HEK293 (cell line): ENCODE measurements at regions not wholly inside any gene's neighbourhood (a gene's known extent, or its start where the extent isn't known, plus 50 kb on each side); places are given as distances from the start of the nearest gene placed in this dataset.

Source experiments
- CTCF ChIA-PET: fragments of 350-600 bp; formaldehyde crosslinking; extraction: SDS; loops from one replicate; lab custom pipeline; 2021; ENCODE audit warnings: antibody characterized with exemption; lab: Yijun Ruan, JAX
- POLR2A ChIA-PET: fragments of 300-600 bp; formaldehyde crosslinking; extraction: SDS; loops from one replicate; lab custom pipeline; 2020; ENCODE audit warnings: antibody characterized with exemption, inconsistent platforms; lab: Yijun Ruan, JAX
- H3K27ac ChIP-seq: fragments of 200-500 bp; sonication (Bioruptor generic); 2 replicates; pipeline ENCODE4 v1.5.1; 2014; ENCODE audit warnings: low read depth, low read length, control low read depth, inconsistent platforms; ENCODE audit errors: extremely low read depth
- H3K36me3 ChIP-seq, 2 experiments: fragments of 200-500 bp in 1 of 2; sonication (Bioruptor generic) in 1 of 2; 1 replicate in 1 of 2; 2 replicates in 1 of 2; pipeline ENCODE4 v1.5.1; 2014 to 2017; ENCODE audit warnings: inconsistent platforms in 2 of 2, low read length in 2 of 2; ENCODE audit not compliant: control insufficient read depth in 2 of 2, insufficient read depth in 1 of 2
- H3K4me1 ChIP-seq: fragments of 200-500 bp; sonication (Bioruptor generic); 2 replicates; pipeline ENCODE4 v1.5.1; 2014; ENCODE audit warnings: mild to moderate bottlenecking, low read length, inconsistent platforms; ENCODE audit not compliant: control insufficient read depth, insufficient read depth
- H3K4me3 ChIP-seq: 2 replicates; pipeline ENCODE4 v1.5.1; 2011; ENCODE audit warnings: low read depth, mild to moderate bottlenecking, control low read depth, low read length, moderate library complexity
- H3K9me3 ChIP-seq: fragments of 200-500 bp; sonication (Bioruptor generic); 2 replicates; pipeline ENCODE4 v1.5.1; 2014; ENCODE audit warnings: low read depth, low read length, inconsistent platforms; ENCODE audit not compliant: control insufficient read depth, insufficient read depth
- GFI1B ChIP-seq: fragments of 450-650 bp; formaldehyde crosslinking; IDR thresholded peaks from 2 replicates; pipeline ENCODE4 v1.5.1; 2016; ENCODE audit warnings: missing biosample characterization, missing genetic modification characterization
- GLIS2 ChIP-seq: fragments of 450-650 bp; formaldehyde crosslinking; IDR thresholded peaks from 2 replicates; pipeline ENCODE4 v1.5.1; 2016; ENCODE audit warnings: missing biosample characterization, missing genetic modification characterization
- MZF1 ChIP-seq: fragments of 450-650 bp; formaldehyde crosslinking; IDR thresholded peaks from 2 replicates; pipeline ENCODE4 v1.5.1; 2017; ENCODE audit warnings: missing biosample characterization, missing genetic modification characterization, borderline replicate concordance
- OSR2 ChIP-seq: fragments of 450-650 bp; formaldehyde crosslinking; IDR thresholded peaks from 2 replicates; pipeline ENCODE4 v1.5.1; 2016; ENCODE audit warnings: missing biosample characterization, missing genetic modification characterization
- SALL2 ChIP-seq: fragments of 450-650 bp; formaldehyde crosslinking; IDR thresholded peaks from 2 replicates; pipeline ENCODE4 v1.5.0; 2017; ENCODE audit warnings: missing biosample characterization, mild to moderate bottlenecking, missing genetic modification characterization, borderline replicate concordance
- SCRT2 ChIP-seq: fragments of 450-650 bp; formaldehyde crosslinking; IDR thresholded peaks from 2 replicates; pipeline ENCODE4 v1.5.1; 2016; ENCODE audit warnings: missing biosample characterization, missing genetic modification characterization
- SP3 ChIP-seq: fragments of 450-650 bp; formaldehyde crosslinking; IDR thresholded peaks from 2 replicates; pipeline ENCODE4 v1.5.1; 2016; ENCODE audit warnings: missing biosample characterization, missing genetic modification characterization
- ZBTB1 ChIP-seq: fragments of 450-650 bp; formaldehyde crosslinking; IDR thresholded peaks from 2 replicates; pipeline ENCODE4 v1.5.1; 2016; ENCODE audit warnings: missing biosample characterization, missing genetic modification characterization
- ZIC2 ChIP-seq: fragments of 450-650 bp; formaldehyde crosslinking; IDR thresholded peaks from 2 replicates; pipeline ENCODE4 v1.5.1; 2016; ENCODE audit warnings: missing biosample characterization, missing genetic modification characterization
- ZNF184 ChIP-seq: fragments of 450-650 bp; IDR thresholded peaks from 2 replicates; pipeline ENCODE4 v1.5.1; 2018; ENCODE audit warnings: missing biosample characterization, mild to moderate bottlenecking, missing genetic modification characterization
- ZNF202 ChIP-seq: fragments of 450-650 bp; formaldehyde crosslinking; IDR thresholded peaks from 2 replicates; pipeline ENCODE4 v1.5.1; 2016; ENCODE audit warnings: missing biosample characterization, missing genetic modification characterization, borderline replicate concordance
- ZNF239 ChIP-seq: fragments of 450-650 bp; formaldehyde crosslinking; IDR thresholded peaks from 2 replicates; pipeline ENCODE4 v1.5.1; 2016; ENCODE audit warnings: missing biosample characterization, missing genetic modification characterization
- ZNF324 ChIP-seq: fragments of 450-650 bp; formaldehyde crosslinking; IDR thresholded peaks from 2 replicates; pipeline ENCODE4 v1.5.1; 2016; ENCODE audit warnings: missing biosample characterization, missing genetic modification characterization
- ZNF350 ChIP-seq: fragments of 450-650 bp; formaldehyde crosslinking; IDR thresholded peaks from 2 replicates; pipeline ENCODE4 v1.5.0; 2017; ENCODE audit warnings: missing biosample characterization, mild to moderate bottlenecking, missing genetic modification characterization
- ZNF473 ChIP-seq: fragments of 450-650 bp; formaldehyde crosslinking; IDR thresholded peaks from 2 replicates; pipeline ENCODE4 v1.5.1; 2017; ENCODE audit warnings: missing biosample characterization, missing genetic modification characterization
- ZNF621 ChIP-seq: fragments of 450-650 bp; formaldehyde crosslinking; IDR thresholded peaks from 2 replicates; pipeline ENCODE4 v1.5.1; 2017; ENCODE audit warnings: missing biosample characterization, missing genetic modification characterization
- ZNF654 ChIP-seq: fragments of 450-650 bp; formaldehyde crosslinking; IDR thresholded peaks from 2 replicates; pipeline ENCODE4 v1.5.1; 2016; ENCODE audit warnings: low read depth, missing biosample characterization, missing genetic modification characterization
- ZNF701 ChIP-seq: fragments of 450-650 bp; formaldehyde crosslinking; IDR thresholded peaks from 2 replicates; pipeline ENCODE4 v1.5.1; 2016; ENCODE audit warnings: missing biosample characterization, missing genetic modification characterization
- ZNF792 ChIP-seq: fragments of 450-650 bp; formaldehyde crosslinking; IDR thresholded peaks from 2 replicates; pipeline ENCODE4 v1.5.1; 2016; ENCODE audit warnings: missing biosample characterization, missing genetic modification characterization
- ZNF830 ChIP-seq: fragments of 450-650 bp; IDR thresholded peaks from 2 replicates; pipeline ENCODE4 v1.5.0; 2018; ENCODE audit warnings: missing biosample characterization, missing genetic modification characterization, low read depth, mild to moderate bottlenecking, moderate library complexity
- TF ChIP-seq, protein P1 (sequence below): fragments of 450-650 bp; formaldehyde crosslinking; IDR thresholded peaks from 2 replicates; pipeline ENCODE4 v1.5.1; 2016; ENCODE audit warnings: missing biosample characterization, missing genetic modification characterization, borderline replicate concordance
- TF ChIP-seq, protein P2 (sequence below): fragments of 450-650 bp; formaldehyde crosslinking; IDR thresholded peaks from 2 replicates; pipeline ENCODE4 v1.5.1; 2016; ENCODE audit warnings: missing biosample characterization, missing genetic modification characterization
- TF ChIP-seq, protein P3 (sequence below): fragments of 450-650 bp; formaldehyde crosslinking; IDR thresholded peaks from 2 replicates; pipeline ENCODE4 v1.5.1; 2017; ENCODE audit warnings: missing biosample characterization, missing genetic modification characterization

GRCh38 chr10:31142026-31142425, 110.4 kb upstream of the ZNF438 start (continued):
- TF ChIP-seq, protein P1, sequence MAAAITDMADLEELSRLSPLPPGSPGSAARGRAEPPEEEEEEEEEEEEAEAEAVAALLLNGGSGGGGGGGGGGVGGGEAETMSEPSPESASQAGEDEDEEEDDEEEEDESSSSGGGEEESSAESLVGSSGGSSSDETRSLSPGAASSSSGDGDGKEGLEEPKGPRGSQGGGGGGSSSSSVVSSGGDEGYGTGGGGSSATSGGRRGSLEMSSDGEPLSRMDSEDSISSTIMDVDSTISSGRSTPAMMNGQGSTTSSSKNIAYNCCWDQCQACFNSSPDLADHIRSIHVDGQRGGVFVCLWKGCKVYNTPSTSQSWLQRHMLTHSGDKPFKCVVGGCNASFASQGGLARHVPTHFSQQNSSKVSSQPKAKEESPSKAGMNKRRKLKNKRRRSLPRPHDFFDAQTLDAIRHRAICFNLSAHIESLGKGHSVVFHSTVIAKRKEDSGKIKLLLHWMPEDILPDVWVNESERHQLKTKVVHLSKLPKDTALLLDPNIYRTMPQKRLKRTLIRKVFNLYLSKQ (tag by site-specific recombination): no peak
- TF ChIP-seq, protein P2, sequence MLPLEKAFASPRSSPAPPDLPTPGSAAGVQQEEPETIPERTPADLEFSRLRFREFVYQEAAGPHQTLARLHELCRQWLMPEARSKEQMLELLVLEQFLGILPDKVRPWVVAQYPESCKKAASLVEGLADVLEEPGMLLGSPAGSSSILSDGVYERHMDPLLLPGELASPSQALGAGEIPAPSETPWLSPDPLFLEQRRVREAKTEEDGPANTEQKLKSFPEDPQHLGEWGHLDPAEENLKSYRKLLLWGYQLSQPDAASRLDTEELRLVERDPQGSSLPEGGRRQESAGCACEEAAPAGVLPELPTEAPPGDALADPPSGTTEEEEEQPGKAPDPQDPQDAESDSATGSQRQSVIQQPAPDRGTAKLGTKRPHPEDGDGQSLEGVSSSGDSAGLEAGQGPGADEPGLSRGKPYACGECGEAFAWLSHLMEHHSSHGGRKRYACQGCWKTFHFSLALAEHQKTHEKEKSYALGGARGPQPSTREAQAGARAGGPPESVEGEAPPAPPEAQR (tag by site-specific recombination): no peak
- TF ChIP-seq GLIS2 (tag by site-specific recombination) (no peak), ZIC2 (tag by site-specific recombination) (no peak), OSR2 (no peak), ZNF350 (tag by site-specific recombination) (no peak), ZNF239 (tag by site-specific recombination) (no peak)
- TF ChIP-seq, protein P3, sequence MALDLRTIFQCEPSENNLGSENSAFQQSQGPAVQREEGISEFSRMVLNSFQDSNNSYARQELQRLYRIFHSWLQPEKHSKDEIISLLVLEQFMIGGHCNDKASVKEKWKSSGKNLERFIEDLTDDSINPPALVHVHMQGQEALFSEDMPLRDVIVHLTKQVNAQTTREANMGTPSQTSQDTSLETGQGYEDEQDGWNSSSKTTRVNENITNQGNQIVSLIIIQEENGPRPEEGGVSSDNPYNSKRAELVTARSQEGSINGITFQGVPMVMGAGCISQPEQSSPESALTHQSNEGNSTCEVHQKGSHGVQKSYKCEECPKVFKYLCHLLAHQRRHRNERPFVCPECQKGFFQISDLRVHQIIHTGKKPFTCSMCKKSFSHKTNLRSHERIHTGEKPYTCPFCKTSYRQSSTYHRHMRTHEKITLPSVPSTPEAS: no peak

DNA sequence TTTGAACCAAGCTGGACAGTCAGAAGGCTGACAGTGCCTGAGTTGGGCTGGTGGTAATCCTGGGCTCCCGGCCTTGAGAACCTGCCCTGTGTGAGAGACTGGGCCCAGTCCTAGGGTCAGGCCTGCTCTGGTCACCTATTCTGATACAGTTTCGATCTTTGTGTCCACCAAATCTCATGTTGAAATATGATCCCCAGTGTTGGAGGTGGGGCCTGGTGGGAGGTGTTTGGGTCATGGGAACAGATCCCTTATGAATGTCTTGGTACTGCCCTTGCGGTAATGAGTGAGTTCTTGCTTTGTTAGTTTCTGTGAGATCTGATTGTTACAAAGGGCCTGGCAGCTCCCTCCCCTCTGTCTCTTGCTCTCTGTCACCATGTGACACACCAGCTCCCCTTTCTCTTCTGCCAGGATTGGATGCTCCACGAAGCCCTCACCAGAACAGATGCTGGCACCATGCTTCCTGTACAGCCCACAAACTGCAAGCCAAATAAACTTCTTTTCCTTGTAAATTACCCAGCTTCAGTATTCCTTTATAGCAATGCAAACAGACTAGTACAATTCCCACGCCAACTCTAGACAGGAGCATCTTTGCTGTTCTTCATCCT, 111.8 kb upstream of the ZNF438 start:
- no peak overlapping the region for H3K4me3 ChIP-seq
- no peak for TF ChIP-seq SCRT2 (tag by site-specific recombination)
- TF ChIP-seq, protein P1 (tag by site-specific recombination): no peak
- TF ChIP-seq ZNF324: no peak
- no peak for TF ChIP-seq SP3 (tag by site-specific recombination)
- TF ChIP-seq ZNF830 (tag by site-specific recombination): no peak
- TF ChIP-seq ZBTB1 (tag by site-specific recombination): no peak
- no peak for TF ChIP-seq ZNF792 (tag by site-specific recombination)
- no peak for TF ChIP-seq ZNF654 (tag by site-specific recombination)
- TF ChIP-seq MZF1 (tag by site-specific recombination): no peak
- TF ChIP-seq SALL2 (tag by site-specific recombination): no peak
- TF ChIP-seq ZNF701 (tag by site-specific recombination): no peak
- no peak for TF ChIP-seq ZNF184 (tag by site-specific recombination)
- no peak for TF ChIP-seq ZNF473
- TF ChIP-seq ZNF202 (tag by site-specific recombination): no peak
- no peak for TF ChIP-seq ZNF621
- TF ChIP-seq GFI1B (tag by site-specific recombination): no peak
- TF ChIP-seq, all 188 proteins: peak for 0
- Histone ChIP-seq H3K4me1 (no peaks in the 10 kb centered on the region), H3K36me3 (no peaks in the 10 kb centered on the region), H3K9me3 (no peaks in the 10 kb centered on the region), H3K27ac (no peak overlapping the region)
- CTCF ChIA-PET: no interaction called here
- POLR2A ChIA-PET: no interaction called here
